GM23338 (cell line): ENCODE measurements at regions not wholly inside any gene's neighbourhood (a gene's known extent, or its start where the extent isn't known, plus 50 kb on each side); places are given as distances from the start of the nearest gene placed in this dataset.

Experiments
- EZH2phosphoT487 ChIP-seq: fragments of 200-600 bp; sonication (generic); IDR thresholded peaks from one replicate; pipeline ENCODE4 v1.8.1; 2018; ENCODE audit warnings: antibody characterized with exemption; ENCODE audit not compliant: unreplicated experiment
- JUNB ChIP-seq: IDR thresholded peaks from one replicate; pipeline ENCODE4 v1.6.1; 2016; ENCODE audit warnings: antibody characterized with exemption; ENCODE audit not compliant: unreplicated experiment
- POLR2AphosphoS5 ChIP-seq: IDR thresholded peaks from 2 replicates; pipeline ENCODE4 v1.6.1; 2016; ENCODE audit warnings: antibody characterized with exemption, low read depth
- TF ChIP-seq, protein P1 (sequence below), 2 experiments: fragments of 200-600 bp in 1 of 2; sonication (generic) in 1 of 2; conservative IDR thresholded peaks; 2 replicates each; pipeline versions ENCODE4 v1.5.1 to v1.6.1; 2016 to 2017; ENCODE audit warnings: antibody characterized with exemption in 2 of 2, low read depth in 2 of 2, mild to moderate bottlenecking in 2 of 2, moderate library complexity in 1 of 2
- TF ChIP-seq, protein P2 (sequence below): IDR thresholded peaks from one replicate; pipeline ENCODE4 v1.6.1; 2018; ENCODE audit warnings: antibody characterized with exemption; ENCODE audit not compliant: unreplicated experiment

DNA sequence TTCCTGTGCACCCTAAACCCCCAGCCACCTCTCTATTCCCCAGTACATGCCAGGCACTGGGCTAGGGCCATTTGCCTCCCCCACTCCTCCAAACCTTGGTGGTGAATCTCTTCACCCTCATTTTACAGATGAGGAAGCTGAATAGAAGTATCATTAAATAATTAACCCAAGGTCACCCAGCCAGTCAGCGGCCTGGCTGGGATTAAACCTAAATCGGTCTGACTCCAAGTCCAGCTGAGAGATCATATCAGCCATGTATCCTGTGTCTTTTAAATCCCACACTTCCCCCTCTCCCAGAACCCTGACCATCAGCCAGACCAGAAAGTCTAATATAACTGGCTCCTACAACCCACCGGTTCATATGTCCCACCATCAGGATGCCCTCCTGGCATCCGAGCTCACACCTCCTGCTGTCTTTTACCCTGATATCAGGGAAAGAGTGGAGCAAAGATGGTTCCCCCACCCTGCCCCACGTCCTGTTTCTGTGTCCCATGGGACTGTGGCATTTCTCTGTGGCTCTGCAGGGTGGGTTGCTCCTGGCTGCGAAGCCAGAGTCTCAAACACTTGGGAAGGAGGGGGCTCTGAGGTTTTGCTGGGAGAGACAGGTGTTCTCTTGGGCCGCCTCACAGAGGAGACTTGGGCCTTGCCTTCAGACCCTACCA, 145.3 kb downstream of the VEGFA start:
- TF ChIP-seq, protein P1, sequence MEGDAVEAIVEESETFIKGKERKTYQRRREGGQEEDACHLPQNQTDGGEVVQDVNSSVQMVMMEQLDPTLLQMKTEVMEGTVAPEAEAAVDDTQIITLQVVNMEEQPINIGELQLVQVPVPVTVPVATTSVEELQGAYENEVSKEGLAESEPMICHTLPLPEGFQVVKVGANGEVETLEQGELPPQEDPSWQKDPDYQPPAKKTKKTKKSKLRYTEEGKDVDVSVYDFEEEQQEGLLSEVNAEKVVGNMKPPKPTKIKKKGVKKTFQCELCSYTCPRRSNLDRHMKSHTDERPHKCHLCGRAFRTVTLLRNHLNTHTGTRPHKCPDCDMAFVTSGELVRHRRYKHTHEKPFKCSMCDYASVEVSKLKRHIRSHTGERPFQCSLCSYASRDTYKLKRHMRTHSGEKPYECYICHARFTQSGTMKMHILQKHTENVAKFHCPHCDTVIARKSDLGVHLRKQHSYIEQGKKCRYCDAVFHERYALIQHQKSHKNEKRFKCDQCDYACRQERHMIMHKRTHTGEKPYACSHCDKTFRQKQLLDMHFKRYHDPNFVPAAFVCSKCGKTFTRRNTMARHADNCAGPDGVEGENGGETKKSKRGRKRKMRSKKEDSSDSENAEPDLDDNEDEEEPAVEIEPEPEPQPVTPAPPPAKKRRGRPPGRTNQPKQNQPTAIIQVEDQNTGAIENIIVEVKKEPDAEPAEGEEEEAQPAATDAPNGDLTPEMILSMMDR (conservative IDR thresholded peaks at IDR 0.05; ENCODE audit: low read depth in 2 of 2), result no peak
- no peak for TF ChIP-seq EZH2phosphoT487
- no peak for TF ChIP-seq JUNB
- TF ChIP-seq, protein P2, sequence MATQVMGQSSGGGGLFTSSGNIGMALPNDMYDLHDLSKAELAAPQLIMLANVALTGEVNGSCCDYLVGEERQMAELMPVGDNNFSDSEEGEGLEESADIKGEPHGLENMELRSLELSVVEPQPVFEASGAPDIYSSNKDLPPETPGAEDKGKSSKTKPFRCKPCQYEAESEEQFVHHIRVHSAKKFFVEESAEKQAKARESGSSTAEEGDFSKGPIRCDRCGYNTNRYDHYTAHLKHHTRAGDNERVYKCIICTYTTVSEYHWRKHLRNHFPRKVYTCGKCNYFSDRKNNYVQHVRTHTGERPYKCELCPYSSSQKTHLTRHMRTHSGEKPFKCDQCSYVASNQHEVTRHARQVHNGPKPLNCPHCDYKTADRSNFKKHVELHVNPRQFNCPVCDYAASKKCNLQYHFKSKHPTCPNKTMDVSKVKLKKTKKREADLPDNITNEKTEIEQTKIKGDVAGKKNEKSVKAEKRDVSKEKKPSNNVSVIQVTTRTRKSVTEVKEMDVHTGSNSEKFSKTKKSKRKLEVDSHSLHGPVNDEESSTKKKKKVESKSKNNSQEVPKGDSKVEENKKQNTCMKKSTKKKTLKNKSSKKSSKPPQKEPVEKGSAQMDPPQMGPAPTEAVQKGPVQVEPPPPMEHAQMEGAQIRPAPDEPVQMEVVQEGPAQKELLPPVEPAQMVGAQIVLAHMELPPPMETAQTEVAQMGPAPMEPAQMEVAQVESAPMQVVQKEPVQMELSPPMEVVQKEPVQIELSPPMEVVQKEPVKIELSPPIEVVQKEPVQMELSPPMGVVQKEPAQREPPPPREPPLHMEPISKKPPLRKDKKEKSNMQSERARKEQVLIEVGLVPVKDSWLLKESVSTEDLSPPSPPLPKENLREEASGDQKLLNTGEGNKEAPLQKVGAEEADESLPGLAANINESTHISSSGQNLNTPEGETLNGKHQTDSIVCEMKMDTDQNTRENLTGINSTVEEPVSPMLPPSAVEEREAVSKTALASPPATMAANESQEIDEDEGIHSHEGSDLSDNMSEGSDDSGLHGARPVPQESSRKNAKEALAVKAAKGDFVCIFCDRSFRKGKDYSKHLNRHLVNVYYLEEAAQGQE, result no peak
- TF ChIP-seq POLR2AphosphoS5, result no peak
